Right renal cortex interstitium (tissue), 3 donors: ENCODE measurements at regions not wholly inside any gene's neighbourhood (a gene's known extent, or its start where the extent isn't known, plus 50 kb on each side); places are given as distances from the start of the nearest gene placed in this dataset.
"Not testable (repeated sequence)": the region's sequence is repeated elsewhere in the genome, so short reads cannot be mapped to it uniquely, and the experiment has no call there.

Source experiments
- DNase-seq, 3 donors: peaks; one replicate each; pipeline ENCODE4 v3.0.0-alpha.2; 2013; ENCODE audit warnings: low read depth in 3 of 3, low spot score in 2 of 3

GRCh38 chr3:153437666-153438065 is 275.6 kb downstream of the RAP2B start:
- no peak for DNase-seq

GRCh38 chr3:153438271-153438670 is 276.2 kb downstream of the RAP2B start:
- no peak for DNase-seq

GRCh38 chr3:153439780-153440179 is 277.8 kb downstream of the RAP2B start:
- DNase-seq, result no peak

GRCh38 chr3:153440311-153440710 is 278.3 kb downstream of the RAP2B start:
- no peak for DNase-seq

- DNase-seq, result no peak
Observed at GRCh38 chr3:153442386-153442785, 280.4 kb downstream of the RAP2B start.

- DNase-seq, result no peak
Observed at GRCh38 chr3:153442799-153443487, 280.9 kb downstream of the RAP2B start.

- no peak for DNase-seq
Observed at GRCh38 chr3:153443961-153444360, 281.9 kb downstream of the RAP2B start.

GRCh38 chr3:153445817-153446216 is 283.8 kb downstream of the RAP2B start:
- no peak for DNase-seq

GRCh38 chr3:153448151-153448829 is 286.3 kb downstream of the RAP2B start:
- no peak for DNase-seq

GRCh38 chr3:153456833-153457545 is 295.0 kb downstream of the RAP2B start:
- no peak for DNase-seq

- DNase-seq, result no peak
Observed at GRCh38 chr3:153458881-153459280, 296.9 kb downstream of the RAP2B start.

GRCh38 chr3:153462545-153462944 is 300.5 kb downstream of the RAP2B start:
- DNase-seq, result no peak

GRCh38 chr3:153463895-153464294 is 301.9 kb downstream of the RAP2B start:
- DNase-seq, result no peak

GRCh38 chr3:153469162-153469561 is 307.1 kb downstream of the RAP2B start:
- DNase-seq, result no peak

- DNase-seq, result no peak
Observed at GRCh38 chr3:153484842-153485241, 322.8 kb downstream of the RAP2B start.

GRCh38 chr3:153495422-153495821 is 333.4 kb downstream of the RAP2B start:
- no peak for DNase-seq

- no peak for DNase-seq
Observed at GRCh38 chr3:153502682-153503081, 340.7 kb downstream of the RAP2B start.

GRCh38 chr3:153503873-153504272 is 341.8 kb downstream of the RAP2B start:
- DNase-seq, result no peak

- not testable (repeated sequence) for DNase-seq
Observed at GRCh38 chr3:153506205-153506604, 344.2 kb downstream of the RAP2B start.

GRCh38 chr3:153506686-153507085 is 344.7 kb downstream of the RAP2B start:
- DNase-seq, result not testable (repeated sequence)

GRCh38 chr3:153513236-153513635 is 351.2 kb downstream of the RAP2B start:
- DNase-seq, result no peak

GRCh38 chr3:153528473-153528872 is 366.4 kb downstream of the RAP2B start:
- DNase-seq, result no peak
